Hepatic stellate cell (primary cell): ENCODE measurements at regions not wholly inside any gene's neighbourhood (a gene's known extent, or its start where the extent isn't known, plus 50 kb on each side); places are given as distances from the start of the nearest gene placed in this dataset.
A peak's percentile ranks its signal among the peaks of the same experiment; 100 is the strongest.

Experiments used
- DNase-seq: peaks from one replicate; pipeline ENCODE4 v3.0.0; 2011; ENCODE audit warnings: low spot score

DNA sequence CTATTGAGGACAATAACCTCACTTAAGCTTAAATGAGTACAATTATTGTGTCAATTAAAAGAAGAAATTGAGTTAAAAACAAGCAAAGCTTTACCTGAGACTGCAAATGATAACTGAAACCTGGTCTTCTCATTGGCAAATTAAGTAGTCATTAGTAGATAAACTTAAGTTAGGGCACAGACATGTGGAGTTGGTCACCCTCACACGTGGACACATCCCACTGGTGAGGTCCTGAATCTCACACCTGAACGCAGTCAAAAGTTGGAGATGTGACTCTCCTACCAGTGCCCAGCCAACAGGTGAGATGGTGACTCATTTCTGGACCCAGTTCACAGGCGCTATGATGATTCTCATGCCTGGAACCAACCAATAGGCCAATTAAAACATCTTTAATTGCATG, 311.6 kb downstream of the FOXL1 start:
- DNase-seq: no peak

DNA sequence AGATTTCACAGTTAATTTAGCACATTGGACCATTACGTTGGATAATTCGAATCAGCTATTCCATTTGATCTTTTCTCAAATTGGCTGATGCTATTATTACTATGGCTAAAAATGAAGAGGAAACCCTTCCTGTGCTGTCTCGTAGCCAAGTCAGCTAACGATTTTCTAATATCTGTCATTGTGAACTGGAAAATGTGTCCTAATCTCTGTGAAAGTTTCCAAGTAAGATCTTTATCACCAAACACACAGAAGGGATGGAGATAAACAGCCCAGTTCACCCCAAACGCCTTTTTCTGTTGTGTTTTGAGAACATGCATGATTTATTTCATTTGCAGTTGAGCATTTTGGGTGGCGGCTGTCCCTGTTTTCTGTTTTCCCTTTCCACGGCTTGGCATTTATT, 312.8 kb downstream of the FOXL1 start:
- no peak for DNase-seq

DNA sequence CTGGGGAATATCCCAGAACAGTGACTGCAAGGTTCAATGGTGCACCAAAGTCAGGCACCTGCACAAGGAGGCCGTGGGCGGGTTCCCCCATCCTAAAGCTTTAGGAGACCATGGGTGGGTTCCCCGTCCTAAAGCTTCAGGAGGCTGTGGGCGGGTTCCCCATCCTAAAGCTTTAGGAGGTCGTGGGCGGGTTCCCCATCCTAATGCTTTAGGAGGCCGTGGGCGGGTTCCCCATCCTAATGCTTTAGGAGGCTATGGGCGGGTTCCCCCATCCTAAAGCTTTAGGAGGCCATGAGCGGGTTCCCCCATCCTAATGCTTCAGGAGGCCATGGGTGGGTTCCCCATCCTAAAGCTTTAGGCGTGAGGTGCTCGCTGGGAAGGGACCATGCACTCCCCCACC, 313.3 kb downstream of the FOXL1 start:
- no peak for DNase-seq

DNA sequence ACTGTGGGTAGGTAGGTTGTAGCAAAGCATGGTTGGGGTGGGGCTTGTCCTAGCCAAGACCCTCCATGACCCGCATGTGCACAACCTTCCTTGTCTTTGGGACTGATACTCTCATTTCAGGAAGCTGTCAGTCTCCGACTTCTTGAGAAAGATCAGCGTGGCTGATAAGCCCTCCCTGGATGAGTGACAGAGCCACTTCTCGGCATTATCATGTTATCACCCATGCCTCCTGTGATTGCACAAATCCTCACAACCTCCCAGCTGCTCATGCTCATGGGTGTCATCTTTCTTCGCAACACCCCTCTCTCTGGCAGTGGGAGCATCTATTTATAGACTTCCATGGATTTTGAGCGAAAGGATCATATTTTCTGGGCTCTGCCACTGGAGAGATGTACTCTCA, 314.2 kb downstream of the FOXL1 start:
- no peak for DNase-seq

DNA sequence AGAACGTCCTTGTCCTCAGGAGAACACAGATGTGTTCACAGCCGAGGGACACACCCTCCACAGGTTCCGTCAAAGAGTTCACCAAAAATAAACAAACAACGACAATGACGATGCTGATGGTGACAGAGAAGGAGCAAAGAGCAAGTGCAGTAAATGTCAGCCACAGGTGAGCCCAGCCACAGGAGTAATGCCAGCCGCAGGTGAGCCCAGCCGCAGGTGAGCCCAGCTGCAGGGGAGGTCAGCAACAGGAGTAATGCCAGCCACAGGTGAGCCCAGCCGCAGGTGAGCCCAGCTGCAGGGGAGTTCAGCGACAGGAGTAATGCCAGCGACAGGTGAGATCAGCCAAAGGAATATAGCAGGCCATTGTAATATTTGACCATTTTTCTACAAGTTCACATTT, 315.2 kb downstream of the FOXL1 start:
- DNase-seq: no peak

DNA sequence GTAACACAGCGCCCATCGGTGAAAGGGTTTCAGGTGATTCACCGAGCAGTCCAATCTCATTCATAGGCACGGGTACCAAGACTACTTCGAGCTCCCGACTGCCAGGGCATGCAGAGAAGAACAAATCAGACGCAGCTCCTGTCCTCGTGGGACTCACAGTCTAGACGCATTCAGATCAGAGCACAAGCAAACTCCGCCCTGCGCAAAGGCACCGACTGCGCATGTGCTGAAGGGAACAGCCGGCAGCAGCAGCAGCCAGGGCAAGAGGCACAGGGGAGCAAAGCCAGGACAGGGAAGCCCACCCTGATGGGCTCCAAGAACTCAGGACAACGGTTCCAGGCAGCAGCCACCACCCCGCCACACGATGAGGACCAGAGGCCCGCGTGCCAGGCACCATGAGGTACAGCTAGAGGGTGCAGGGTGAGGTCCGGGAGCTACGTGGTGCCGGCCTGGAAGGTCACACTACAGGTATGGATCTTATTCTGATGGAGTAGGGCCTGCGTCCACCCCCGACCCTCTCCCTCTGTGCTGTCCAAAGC, 315.7 kb downstream of the FOXL1 start:
- DNase-seq: no peak

DNA sequence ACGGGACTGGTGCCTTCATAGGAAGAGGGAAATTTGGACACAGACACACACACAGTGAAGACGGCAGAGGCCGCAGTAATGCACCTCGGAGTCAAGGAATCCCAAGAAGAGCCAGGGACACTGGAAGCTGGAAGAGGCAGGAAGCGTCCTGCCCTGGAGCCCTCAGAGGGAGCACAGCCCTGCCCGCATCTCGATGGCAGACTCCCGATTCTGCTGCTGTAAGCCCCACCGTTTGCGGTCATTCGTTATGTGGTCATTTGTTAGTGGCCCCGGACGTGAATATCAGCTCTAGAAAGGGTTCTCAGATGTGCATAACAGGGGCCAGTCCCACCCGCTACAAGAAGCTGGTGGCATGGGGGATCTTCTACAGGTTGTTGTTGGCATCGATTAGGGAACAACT, 316.6 kb downstream of the FOXL1 start:
- no peak for DNase-seq

DNA sequence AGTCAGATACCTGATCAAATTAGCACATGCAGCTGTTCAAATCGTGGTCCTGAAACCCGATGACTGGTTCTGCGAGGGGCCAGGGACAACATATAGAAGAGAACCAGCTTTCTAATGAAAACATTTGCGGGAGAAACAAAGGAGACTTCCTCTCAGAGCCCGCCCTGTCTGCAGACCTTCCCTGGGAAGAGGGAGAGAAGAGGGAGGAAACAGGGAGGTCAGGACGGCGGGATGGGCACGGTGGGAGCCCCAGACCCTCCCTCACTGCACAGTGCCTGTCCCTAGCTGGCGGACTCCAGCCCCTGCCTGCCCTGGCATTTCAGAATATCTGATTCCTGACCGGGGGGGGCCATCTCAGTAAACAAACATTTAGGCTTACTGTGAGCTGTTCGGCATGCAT, 317.3 kb downstream of the FOXL1 start:
- no peak for DNase-seq

DNA sequence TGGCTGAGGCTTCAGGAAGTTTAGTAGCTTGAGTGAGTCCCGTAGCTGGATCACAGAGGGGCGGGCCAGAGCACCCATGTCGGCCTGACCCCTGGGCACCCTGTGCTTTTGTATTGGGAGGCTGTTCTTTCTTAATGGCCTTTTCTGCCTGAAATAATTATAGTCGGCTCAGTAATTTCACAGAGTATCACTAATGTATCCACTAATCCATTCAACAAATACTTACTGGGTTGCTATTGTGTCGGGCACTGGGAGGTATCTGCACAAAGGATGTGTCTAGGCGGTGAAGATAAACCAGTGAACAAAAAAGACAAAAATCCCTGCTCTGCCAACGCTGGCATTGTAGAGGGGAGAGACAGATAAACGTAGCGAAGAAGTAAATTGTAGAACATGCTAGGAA, 318.6 kb downstream of the FOXL1 start:
- no peak for DNase-seq

DNA sequence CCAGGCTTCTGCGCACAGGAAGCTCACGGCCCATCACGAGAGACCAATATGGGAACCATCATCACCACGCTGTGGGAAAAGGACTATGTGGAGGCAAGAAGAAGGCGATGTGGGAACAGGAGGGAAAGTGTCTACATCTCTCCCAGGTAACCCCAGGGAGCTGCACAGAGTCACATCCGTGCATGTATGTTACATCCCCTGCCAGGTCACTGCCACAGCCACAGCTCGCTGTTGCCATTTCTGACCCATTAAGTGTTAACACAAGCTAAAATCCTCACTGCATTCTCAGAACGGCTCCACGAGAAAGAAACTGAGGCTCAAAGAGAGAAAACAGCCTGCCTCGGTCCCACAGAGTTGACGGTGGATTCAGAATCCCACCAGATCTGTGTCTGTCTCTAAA, 319.1 kb downstream of the FOXL1 start:
- DNase-seq: no peak

DNA sequence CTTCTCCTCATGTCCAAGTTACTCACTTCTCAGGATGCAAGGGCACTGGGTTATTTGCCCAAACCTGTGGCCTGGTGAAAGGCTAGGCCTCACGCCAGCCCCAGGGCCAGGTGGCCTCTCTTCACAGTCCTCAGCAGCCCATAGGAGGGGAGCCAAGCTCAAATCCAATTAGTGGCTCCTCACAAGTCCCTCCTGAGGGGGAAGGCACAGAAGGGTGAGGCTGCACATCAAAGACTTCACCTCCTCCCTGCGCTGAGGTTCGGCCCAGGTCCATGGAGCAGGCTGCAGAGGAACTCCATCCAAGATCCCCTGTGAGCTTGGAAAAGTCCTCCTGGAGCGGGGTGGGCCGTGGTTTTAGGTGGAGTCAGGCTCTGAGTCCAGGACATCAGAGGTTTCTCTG, 320.0 kb downstream of the FOXL1 start:
- DNase-seq: no peak

DNA sequence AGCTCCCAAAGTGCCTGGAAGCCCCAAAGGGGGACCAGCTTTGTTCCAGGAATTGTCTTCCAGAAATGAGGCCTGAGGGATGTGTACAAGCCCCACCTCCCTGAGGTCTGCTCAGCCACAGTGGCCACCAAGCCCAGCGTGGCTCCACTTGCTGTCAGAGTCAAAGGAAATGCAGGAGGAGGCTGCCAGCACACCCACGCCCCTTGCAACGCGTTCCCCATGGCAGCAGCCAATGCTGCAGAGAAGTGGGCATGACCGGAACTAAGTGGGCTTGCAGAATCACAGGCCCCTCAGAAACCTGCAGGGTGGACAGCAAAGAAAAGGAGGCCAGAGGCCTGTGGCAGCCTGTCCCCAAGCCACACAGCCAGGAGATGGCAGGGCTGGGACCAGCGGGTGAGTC, 320.8 kb downstream of the FOXL1 start:
- DNase-seq: no peak

DNA sequence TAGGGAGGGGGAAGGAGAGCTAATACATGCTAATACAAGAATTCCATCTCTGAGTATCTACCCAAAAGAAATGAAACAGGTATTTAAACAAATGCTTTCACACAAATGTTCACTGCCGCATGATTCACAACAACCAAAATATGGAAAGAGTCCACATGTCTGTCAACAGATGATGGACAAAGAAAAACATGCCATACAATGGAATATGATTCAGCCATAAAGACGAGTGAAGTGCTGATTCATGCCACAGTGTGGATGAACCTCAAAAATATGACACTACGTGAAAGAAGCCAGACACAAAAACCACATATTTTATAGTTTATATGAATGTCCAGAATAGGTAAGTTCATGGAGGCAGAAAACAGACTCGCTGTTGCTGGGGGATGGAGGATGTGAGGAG, 321.4 kb downstream of the FOXL1 start:
- peak; percentile 31 for DNase-seq

DNA sequence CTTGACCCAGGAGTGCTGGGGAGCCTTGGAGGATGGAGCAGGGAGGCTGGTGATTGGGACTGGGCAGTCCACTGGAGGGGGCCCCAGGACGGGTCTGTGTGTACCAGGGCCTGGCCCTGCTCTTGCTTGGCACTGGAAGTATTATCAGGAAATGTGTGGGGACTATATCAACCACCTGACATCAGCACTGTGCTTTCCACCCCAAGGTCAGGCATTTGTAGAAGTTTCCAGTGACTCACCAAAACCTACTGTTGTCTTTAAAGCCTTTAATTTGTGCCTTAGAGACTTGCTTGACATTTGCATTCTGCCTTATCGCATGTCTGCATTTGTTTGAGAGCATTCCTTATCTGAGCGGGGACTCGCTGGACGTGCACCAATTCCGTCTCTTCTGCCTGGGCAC, 323.1 kb downstream of the FOXL1 start:
- peak; percentile 68 for DNase-seq

DNA sequence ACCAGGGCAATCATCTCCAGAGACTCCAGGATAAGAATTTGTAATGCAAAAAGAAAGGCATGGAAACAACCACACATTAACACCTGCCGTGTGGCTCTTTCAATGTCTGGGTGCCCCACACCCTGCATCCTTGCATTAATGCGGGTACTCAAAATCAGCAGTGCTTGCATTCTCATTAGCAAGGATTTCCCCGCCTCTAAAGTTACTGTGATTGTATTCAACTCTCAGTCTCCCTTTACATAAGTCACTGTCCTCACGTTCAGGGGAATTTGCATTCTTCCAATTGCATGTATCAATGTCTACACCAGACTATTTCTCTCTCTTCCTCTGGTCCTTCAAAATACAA, 324.3 kb downstream of the FOXL1 start:
- no peak for DNase-seq

DNA sequence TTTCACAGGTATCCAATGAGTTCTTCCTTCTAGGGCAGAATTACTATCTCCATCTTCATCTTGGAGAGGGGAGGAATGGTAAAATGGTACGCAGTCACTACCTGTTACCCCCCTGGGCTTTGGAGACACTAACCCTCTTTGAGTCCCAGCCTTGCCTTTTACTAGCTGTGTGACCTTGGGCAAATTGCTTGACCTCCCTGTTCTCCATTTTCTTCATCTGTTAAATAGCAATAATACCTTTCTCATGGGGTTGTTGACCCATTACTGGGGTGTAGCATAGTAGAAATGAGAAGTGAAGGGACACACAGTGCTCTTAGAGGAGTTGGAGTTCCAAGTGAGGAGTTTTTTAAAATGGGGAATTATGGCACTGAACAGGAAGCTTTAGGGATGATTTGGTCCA, 324.7 kb downstream of the FOXL1 start:
- DNase-seq: no peak

DNA sequence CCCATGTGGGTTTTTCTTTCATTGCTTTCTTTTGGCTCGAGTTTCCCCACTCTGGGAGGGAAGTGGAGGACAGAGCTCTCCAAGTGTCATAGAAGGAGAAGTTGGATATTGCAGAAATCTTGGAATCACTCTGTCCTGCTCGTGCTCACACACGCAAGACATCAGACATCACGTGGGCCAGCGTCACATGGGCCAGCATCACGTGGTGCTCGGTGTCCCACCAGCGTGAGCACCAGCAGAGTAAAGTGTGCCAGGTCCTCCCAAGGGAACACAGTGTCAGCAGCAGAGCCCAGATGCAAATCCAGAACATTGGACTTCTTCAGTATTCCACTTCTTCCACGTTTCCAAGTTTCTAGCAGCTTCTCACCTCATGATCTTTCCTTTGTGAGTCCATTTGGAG, 327.0 kb downstream of the FOXL1 start:
- no peak for DNase-seq

DNA sequence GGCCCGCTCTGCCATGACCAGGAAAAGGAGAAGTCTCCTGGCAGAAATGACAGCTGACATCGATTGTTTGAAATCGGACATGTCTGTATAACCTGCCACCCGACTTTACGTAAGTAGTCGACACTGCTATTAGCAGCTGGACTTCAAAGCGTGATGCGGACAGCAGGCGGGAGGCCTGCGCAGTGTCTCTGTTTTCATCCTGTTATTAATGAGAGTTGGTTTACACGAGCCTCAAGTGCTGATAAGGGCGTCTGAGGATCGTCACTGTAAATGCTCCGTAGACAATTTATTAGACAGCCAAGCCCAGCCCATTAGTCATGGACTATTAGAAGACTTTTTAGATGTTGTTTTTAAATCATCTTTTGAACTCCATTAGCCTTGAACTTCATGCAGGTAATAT, 328.3 kb downstream of the FOXL1 start:
- DNase-seq: no peak

DNA sequence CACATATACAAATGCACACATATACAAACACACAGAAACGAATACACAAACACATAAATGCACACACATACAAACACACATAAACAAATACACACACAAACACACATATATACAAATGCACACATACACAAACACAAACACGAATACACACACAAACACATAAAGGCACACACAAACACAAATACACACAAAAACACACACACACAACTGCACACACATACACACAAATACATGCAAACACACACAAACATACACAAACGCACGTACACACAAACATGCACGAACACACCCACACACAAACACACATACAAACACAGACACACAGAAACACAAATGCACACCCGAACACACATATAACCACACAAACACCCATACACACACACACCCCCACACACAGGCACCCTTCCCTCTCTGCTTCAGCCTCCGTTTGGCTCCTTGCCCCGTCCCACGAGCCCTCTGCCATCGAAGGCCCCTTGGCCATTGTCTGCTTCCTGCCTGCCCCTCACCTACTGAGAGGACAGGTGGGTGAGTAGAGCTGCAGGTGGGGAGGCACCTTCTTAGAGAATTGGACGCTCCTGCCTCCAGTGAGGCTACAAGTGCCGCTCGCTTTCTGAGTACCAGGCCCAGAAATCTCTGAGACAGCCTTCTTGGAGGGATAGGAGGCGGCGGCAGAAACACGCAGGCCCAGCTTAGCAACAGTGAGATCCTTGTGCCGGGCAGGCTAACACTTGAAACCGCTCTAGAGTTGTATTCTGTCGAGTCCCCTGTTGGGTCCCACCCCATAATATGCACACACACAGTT, 331.2 kb downstream of the FOXL1 start:
- DNase-seq: no peak

DNA sequence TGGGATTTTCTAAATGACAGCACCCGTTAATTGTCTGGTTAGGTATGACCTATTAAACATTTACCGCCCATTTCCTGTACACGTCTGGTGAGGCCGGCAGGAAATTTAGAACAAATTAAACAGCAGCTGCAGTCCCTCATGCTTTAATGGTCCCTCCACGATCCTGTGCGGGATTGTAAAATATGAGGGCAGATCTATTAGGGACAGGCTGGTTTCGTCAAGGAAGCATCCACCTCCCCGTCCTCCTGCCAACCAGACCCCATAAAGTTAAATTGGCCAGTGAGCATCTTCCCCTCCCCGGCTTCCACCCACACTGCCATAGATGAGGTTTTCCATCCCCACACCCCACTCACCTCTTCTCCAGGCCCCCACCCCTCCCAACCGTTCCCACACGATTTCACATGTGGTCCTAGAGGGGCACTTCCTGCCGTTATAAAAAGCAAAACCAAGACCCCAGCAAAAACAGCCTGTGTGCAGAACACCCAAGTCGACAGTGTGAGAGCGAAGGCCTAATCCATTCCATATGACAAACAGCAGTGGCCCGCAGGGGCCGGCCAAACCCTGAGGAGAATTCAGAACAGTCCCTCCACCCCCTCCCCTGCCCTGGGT, 331.9 kb downstream of the FOXL1 start:
- no peak for DNase-seq

DNA sequence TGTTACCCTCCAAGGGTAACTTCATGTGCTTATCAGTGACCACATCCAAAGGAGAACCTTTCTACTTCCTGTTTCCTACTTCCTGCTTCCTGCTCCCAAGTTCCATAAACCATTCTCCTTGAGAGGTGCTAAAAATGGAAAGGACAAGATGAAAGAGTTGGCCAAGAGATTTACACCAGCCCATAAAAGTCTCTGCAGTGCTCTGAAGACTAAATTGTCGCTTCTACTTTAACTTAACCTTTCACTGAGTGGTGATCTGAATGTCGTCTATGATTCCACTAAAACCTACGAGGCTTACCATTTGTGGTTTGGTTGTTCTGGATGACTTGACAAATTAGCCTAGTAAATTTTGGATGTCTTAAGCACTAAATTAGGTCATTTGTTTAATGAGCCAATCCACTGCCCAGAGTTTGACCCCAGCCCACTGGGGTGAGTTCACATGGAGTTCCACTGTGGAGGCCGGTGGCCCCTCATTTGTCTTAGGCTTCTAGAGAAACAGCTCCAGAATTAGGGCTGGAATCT, 333.1 kb downstream of the FOXL1 start:
- DNase-seq: no peak

DNA sequence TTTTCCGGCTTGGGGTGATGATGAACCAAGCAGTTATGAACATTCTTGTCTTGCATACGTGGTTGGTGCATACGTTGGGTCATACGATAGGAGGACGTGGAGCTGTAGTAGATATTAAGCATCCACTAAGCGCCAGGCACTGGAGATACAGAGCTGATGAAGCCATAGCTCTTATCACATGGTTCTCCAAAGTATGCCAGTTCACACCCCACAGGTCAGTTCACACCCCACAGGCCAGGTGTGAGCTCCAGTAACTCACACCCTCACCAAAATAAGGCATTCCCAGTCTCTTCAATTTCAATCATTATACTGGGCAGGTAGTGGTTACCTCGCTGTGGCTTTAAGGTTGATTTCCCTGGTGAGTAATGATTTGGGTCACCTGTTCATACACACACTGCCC, 335.5 kb downstream of the FOXL1 start:
- DNase-seq: no peak

DNA sequence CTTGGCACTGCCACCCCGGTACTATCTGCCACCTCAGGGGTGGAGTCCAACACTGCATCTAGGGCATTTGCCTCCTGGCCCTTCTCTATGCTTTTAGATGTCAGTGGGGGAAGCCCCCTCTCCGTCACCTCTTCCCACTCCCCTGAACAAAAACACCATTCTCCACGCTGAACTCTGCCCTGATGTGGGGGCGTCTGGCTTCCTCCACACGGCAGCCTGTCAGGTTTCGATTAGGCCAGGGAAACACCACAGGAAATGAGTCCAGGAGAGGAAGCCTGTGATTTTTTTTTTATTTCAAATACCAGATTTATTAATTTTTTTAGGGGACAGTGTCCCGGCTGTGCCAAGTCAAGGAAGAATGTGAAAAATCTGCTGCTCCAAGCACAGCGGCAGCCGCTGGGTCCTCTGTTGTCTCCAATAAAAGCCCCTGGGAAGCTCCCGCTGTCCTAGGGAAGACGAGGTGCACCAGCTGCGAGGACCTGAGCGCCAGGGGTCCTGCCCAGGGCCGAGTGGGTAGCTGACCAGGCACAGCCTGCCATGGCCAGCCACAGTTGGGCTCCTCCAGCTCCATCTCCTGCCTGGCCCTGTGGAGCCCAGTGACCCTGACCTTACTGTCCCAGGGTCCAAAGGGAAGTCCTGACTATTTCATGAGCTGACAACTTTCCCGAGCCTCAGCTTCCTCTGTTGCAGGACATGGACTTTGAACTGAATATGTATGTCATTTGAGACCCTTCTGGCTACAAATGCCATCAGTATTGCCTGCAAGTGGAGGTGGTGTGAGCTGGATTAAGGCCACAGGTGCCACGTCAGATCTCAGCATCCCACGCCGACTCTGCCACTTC, 336.7 kb downstream of the FOXL1 start:
- no peak for DNase-seq
